ENCODE measurements at regions not wholly inside any gene's neighbourhood (a gene's known extent, or its start where the extent isn't known, plus 50 kb on each side); places are given as distances from the start of the nearest gene placed in this dataset.

DNA sequence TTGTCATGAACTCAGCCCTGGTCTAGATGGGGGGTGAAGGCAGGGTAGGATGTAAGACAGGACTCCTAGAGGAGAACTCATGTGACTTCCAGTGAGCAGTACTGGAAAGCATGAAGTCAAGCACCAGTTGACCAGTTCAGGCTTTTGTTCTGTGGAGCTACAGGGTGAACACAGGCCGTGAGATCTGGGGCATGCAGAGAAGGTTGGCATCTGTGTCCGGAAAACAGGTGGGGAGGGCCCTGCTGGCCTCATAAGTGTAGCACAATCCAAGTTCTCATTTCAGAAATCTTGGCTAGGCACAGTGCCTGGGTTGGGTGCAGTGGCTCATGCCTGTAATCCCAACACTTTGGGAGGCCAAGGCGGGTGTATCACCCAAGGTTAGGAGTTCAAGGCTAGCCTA lies 50.9 kb upstream of the SPATS2L start:
- ChIA-PET POLR2A (ENCODE audit: unreplicated experiment) (no interaction called here), CTCF (no interaction called here)
- Histone ChIP-seq H3K4me3 (ENCODE audit: low read length) (no peak overlapping the region), H3K36me3 (ENCODE audit: low read depth, low read length) (no peaks in the 10 kb centered on the region), H3K27me3 (ENCODE audit: low read length) (no peaks in the 10 kb centered on the region), H2AFZ (ENCODE audit: low read length) (no peak overlapping the region), H3K9me2 (replicated peaks; ENCODE audit: low read length) (no peaks in the 10 kb centered on the region), H3K9ac (ENCODE audit: low read length) (no peak overlapping the region), H3K9me3 (ENCODE audit: low read length) (no peaks in the 10 kb centered on the region), H3K79me2 (ENCODE audit: low read length) (no peaks in the 10 kb centered on the region), H3K27ac (ENCODE audit: low read length) (no peak overlapping the region), H3K4me2 (ENCODE audit: low read length) (no peak overlapping the region), H3F3A (ENCODE audit: low read length, unreplicated experiment) (peaks cover 10% of the 10 kb centered on the region), H3K4me1 (ENCODE audit: insufficient read depth, low read length) (peaks cover 37% of the 10 kb centered on the region), H4K20me1 (ENCODE audit: low read length) (no peaks in the 10 kb centered on the region)
- no peak for ATAC-seq
- intact Hi-C loops (cut with micrococcal nuclease), result no loop called here
- TF ChIP-seq EZH2 (IDR thresholded peaks at IDR 0.05; ENCODE audit: low read length, unreplicated experiment), result no peak
- no peak for TF ChIP-seq CTCF (conservative IDR thresholded peaks at IDR 0.05; ENCODE audit: low read depth, low read length)
- no peak for TF ChIP-seq EZH2phosphoT487 (IDR thresholded peaks at IDR 0.05; ENCODE audit: borderline replicate concordance, low read length)
- no TSS peak for BruUV-seq (replicated peaks)
- DNase-seq, result no peak
